HCT116 (cell line): ENCODE measurements at regions not wholly inside any gene's neighbourhood (a gene's known extent, or its start where the extent isn't known, plus 50 kb on each side); places are given as distances from the start of the nearest gene placed in this dataset.

ENCODE experiments used
- ATAC-seq: fragments of 200-7000 bp; cut with Tn5 transposase; 2 replicates; pipeline ENCODE4 v1.9.1; 2020; ENCODE audit warnings: mild to moderate bottlenecking, moderate library complexity
- BruUV-seq: library from RNA; stranded (reverse); fragments of 400-500 nt; replicated peaks from 2 replicates; lab custom pipeline; 2021; lab: Mats Ljungman, UMichigan
- CTCF ChIA-PET: fragments of 300-600 bp; sonication (Branson Sonifier 250); formaldehyde crosslinking; loops from one replicate; lab custom pipeline; 2021; ENCODE audit warnings: antibody characterized with exemption; lab: Charles Lee
- POLR2A ChIA-PET: fragments of 300-600, 350-600 bp; sonication (Branson Sonifier 250); formaldehyde crosslinking; loops from one replicate; lab custom pipeline; 2021; ENCODE audit warnings: antibody characterized with exemption; lab: Charles Lee
- RAD21 ChIA-PET, 2 experiments: fragments of 300-600 bp; sonication (Branson Sonifier 250); formaldehyde crosslinking; loops; one replicate each; lab custom pipeline; 2023; ENCODE audit warnings: low total read pairs in 2 of 2; ENCODE audit not compliant: uncharacterized antibody in 2 of 2, unreplicated experiment in 2 of 2, low non-redundant PET in 1 of 2; lab: Charles Lee
- DNase-seq: peaks from one replicate; pipeline ENCODE4 v3.0.0-alpha.2; 2010; ENCODE audit warnings: low read depth, low spot score
- H2AFZ ChIP-seq: fragments of 200-600 bp; shearing (Covaris generic), sonication (generic); 2 replicates; pipeline ENCODE4 v1.6.1; 2017; ENCODE audit warnings: low read depth, mixed run types, mixed read lengths, antibody characterized with exemption, low read length; ENCODE audit not compliant: poor library complexity, severe bottlenecking
- H3K27ac ChIP-seq: 2 replicates; pipeline ENCODE4 v1.5.1; 2012; ENCODE audit warnings: low read depth, low read length
- H3K27me3 ChIP-seq: fragments of 200-600 bp; sonication (generic); 2 replicates; pipeline ENCODE4 v1.6.1; 2016; ENCODE audit warnings: mixed run types, low read length, mixed read lengths; ENCODE audit not compliant: insufficient read depth
- H3K36me3 ChIP-seq, 2 experiments: fragments of 200-500 bp in 1 of 2; fragments of 200-600 bp in 1 of 2; sonication (Bioruptor generic) in 1 of 2; sonication (generic) in 1 of 2; 2 replicates each; pipeline versions ENCODE4 v1.5.1 to v1.6.1; 2014 to 2016; ENCODE audit warnings: low read length in 2 of 2, inconsistent platforms in 1 of 2, mixed read lengths in 1 of 2, mixed run types in 1 of 2; ENCODE audit not compliant: insufficient read depth in 2 of 2, control insufficient read depth in 1 of 2
- H3K4me1 ChIP-seq, 2 experiments: fragments of 200-600 bp in 1 of 2; sonication (generic) in 1 of 2; 2 replicates each; pipeline versions ENCODE4 v1.5.1 to v1.6.1; 2012 to 2017; ENCODE audit warnings: low read length in 2 of 2, inconsistent platforms in 1 of 2, mild to moderate bottlenecking in 1 of 2, mixed read lengths in 1 of 2, mixed run types in 1 of 2, moderate library complexity in 1 of 2; ENCODE audit not compliant: insufficient read depth in 2 of 2, control insufficient read depth in 1 of 2
- H3K4me2 ChIP-seq: fragments of 200-600 bp; sonication (generic); 2 replicates; pipeline ENCODE4 v1.6.1; 2017; ENCODE audit warnings: mixed run types, low read length, mixed read lengths
- H3K4me3 ChIP-seq, 2 experiments: fragments of 200-600 bp in 1 of 2; sonication (generic) in 1 of 2; replicated peaks in 1 of 2; 2 replicates each; pipeline ENCODE4 v1.5.1; 2011 to 2016; ENCODE audit warnings: low read length in 2 of 2, control low read depth in 1 of 2, low read depth in 1 of 2, mild to moderate bottlenecking in 1 of 2, mixed read lengths in 1 of 2, mixed run types in 1 of 2
- H3K79me2 ChIP-seq: fragments of 200-600 bp; sonication (generic); 2 replicates; pipeline ENCODE4 v1.6.1; 2017; ENCODE audit warnings: mild to moderate bottlenecking, mixed run types, low read length, moderate library complexity, mixed read lengths; ENCODE audit not compliant: insufficient read depth
- H3K9ac ChIP-seq: fragments of 200-600 bp; sonication (generic); 2 replicates; pipeline ENCODE4 v1.6.1; 2016; ENCODE audit warnings: low read length, mixed read lengths
- H3K9me2 ChIP-seq: fragments of 200-600 bp; sonication (generic), shearing (Covaris generic); 2 replicates; pipeline ENCODE4 v1.6.1; 2017; ENCODE audit warnings: mixed run types, mild to moderate bottlenecking, moderate library complexity; ENCODE audit not compliant: insufficient read depth
- H3K9me3 ChIP-seq, 2 experiments: fragments of 200-500 bp in 1 of 2; fragments of 200-600 bp in 1 of 2; sonication (Bioruptor generic) in 1 of 2; sonication (generic) in 1 of 2; 2 replicates each; pipeline ENCODE4 v1.6.1; 2014 to 2017; ENCODE audit warnings: low read length in 2 of 2, mixed read lengths in 2 of 2, inconsistent platforms in 1 of 2, low read depth in 1 of 2, mild to moderate bottlenecking in 1 of 2, mixed run types in 1 of 2, moderate library complexity in 1 of 2; ENCODE audit not compliant: control insufficient read depth in 1 of 2, insufficient read depth in 1 of 2
- H4K20me1 ChIP-seq: fragments of 200-600 bp; sonication (generic), shearing (Covaris generic); 2 replicates; pipeline ENCODE4 v1.6.1; 2017; ENCODE audit warnings: mixed run types, mild to moderate bottlenecking, moderate library complexity; ENCODE audit not compliant: insufficient read depth
- CBX3 ChIP-seq: IDR thresholded peaks from 2 replicates; pipeline ENCODE4 v1.6.1; 2012; ENCODE audit warnings: low read depth
- CEBPB ChIP-seq: IDR thresholded peaks from 2 replicates; pipeline ENCODE4 v1.6.1; 2012; ENCODE audit warnings: low read depth
- EGR1 ChIP-seq: IDR thresholded peaks from 2 replicates; pipeline ENCODE4 v1.6.1; 2012; ENCODE audit warnings: low read depth
- ELF1 ChIP-seq: IDR thresholded peaks from 2 replicates; pipeline ENCODE4 v1.6.1; 2012; ENCODE audit warnings: low read depth, borderline replicate concordance
- EZH2 ChIP-seq: fragments of 200-600 bp; sonication (generic); IDR thresholded peaks from 2 replicates; pipeline ENCODE4 v1.6.1; 2017; ENCODE audit warnings: antibody characterized with exemption, mixed run types
- POLR2AphosphoS5 ChIP-seq: IDR thresholded peaks from 2 replicates; pipeline ENCODE4 v1.6.1; 2011; ENCODE audit warnings: mild to moderate bottlenecking, low read depth, low read length, moderate library complexity
- RAD21 ChIP-seq: IDR thresholded peaks from 2 replicates; pipeline ENCODE4 v1.6.1; 2012; ENCODE audit warnings: low read depth, mild to moderate bottlenecking
- SIN3A ChIP-seq: IDR thresholded peaks from 2 replicates; pipeline ENCODE4 v1.6.1; 2012; ENCODE audit warnings: low read depth
- SP1 ChIP-seq: IDR thresholded peaks from 2 replicates; pipeline ENCODE4 v1.6.1; 2012; ENCODE audit warnings: low read depth
- SRF ChIP-seq: IDR thresholded peaks from 2 replicates; pipeline ENCODE4 v1.6.1; 2012; ENCODE audit warnings: low read depth
- TCF7L2 ChIP-seq: IDR thresholded peaks from 2 replicates; pipeline ENCODE4 v1.7.0; 2011; ENCODE audit warnings: borderline replicate concordance, inconsistent platforms; ENCODE audit not compliant: insufficient read depth, insufficient read length; ENCODE audit errors: extremely low read depth
- YY1 ChIP-seq: IDR thresholded peaks from 2 replicates; pipeline ENCODE4 v1.6.1; 2011; ENCODE audit warnings: low read length, low read depth, moderate library complexity, mild to moderate bottlenecking; ENCODE audit not compliant: insufficient replicate concordance; ENCODE audit errors: extremely low read depth
- ZFX ChIP-seq: fragments of 450-650 bp; IDR thresholded peaks from 2 replicates; pipeline ENCODE4 v1.6.1; 2017
- intact Hi-C: fragments of 100-400 bp; cut with micrococcal nuclease; formaldehyde crosslinking; loops from 2 replicates; pipeline ENCODE4 v1.10.0; 2022
- TF ChIP-seq, protein P1 (sequence below): IDR thresholded peaks from 2 replicates; pipeline ENCODE4 v1.6.1; 2012
- TF ChIP-seq, protein P2 (sequence below), 3 experiments: fragments of 200-600 bp in 1 of 3; sonication (generic) in 1 of 3; IDR thresholded peaks in 2 of 3; conservative IDR thresholded peaks in 1 of 3; 2 replicates each; pipeline ENCODE4 v1.5.1; 2012 to 2017; ENCODE audit warnings: low read depth in 2 of 3, low read length in 2 of 3, antibody characterized with exemption in 1 of 3, borderline replicate concordance in 1 of 3, control low read depth in 1 of 3, mild to moderate bottlenecking in 1 of 3, mixed read lengths in 1 of 3, mixed run types in 1 of 3, moderate library complexity in 1 of 3; ENCODE audit not compliant: insufficient read depth in 1 of 3
- TF ChIP-seq, protein P3 (sequence below): IDR thresholded peaks from 2 replicates; pipeline ENCODE4 v1.6.1; 2012

DNA sequence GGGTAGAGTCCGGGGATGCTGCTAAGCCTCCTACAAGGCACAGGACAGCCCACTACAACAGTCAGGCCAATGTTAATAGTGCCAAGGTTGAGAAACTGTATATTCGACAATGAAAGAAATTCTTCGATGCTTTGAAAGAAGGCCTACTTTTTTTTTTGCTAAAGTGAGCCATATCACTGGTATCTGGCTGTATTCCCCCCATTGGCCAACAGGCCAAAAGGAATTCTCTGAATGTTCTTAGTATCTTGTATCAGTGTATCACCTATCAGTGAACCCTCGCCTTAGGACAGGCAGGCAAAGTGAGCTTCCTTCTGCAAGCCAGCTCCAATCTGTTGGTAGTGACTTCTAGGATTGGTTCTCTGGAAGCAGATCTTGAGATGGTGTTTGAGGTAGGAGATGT, 74.2 kb downstream of the SNTN start:
- H3K4me1 ChIP-seq: peaks cover 0 to 7% of the 10 kb centered on the region in 2 experiments; a peak in 2 of 4 replicates
- no peaks in the 10 kb centered on the region for H3K79me2 ChIP-seq
- H3K9ac ChIP-seq: no peak overlapping the region
- DNase-seq (no peak), ATAC-seq (no peak)
- no TSS peak for BruUV-seq
- H3K4me2 ChIP-seq: no peak overlapping the region
- no peaks in the 10 kb centered on the region for H3K9me2 ChIP-seq
- ChIA-PET RAD21 (no interaction called here), POLR2A (no interaction called here), CTCF (no interaction called here)
- no peaks in the 10 kb centered on the region for H3K36me3 ChIP-seq
- no peaks in the 10 kb centered on the region for H3K27me3 ChIP-seq
- no peaks in the 10 kb centered on the region for H4K20me1 ChIP-seq
- no peaks in the 10 kb centered on the region for H3K9me3 ChIP-seq
- TF ChIP-seq TCF7L2: no peak
- TF ChIP-seq ELF1: no peak
- TF ChIP-seq YY1: no peak
- no peak for TF ChIP-seq ZFX
- no peak for TF ChIP-seq RAD21
- TF ChIP-seq, protein P1, sequence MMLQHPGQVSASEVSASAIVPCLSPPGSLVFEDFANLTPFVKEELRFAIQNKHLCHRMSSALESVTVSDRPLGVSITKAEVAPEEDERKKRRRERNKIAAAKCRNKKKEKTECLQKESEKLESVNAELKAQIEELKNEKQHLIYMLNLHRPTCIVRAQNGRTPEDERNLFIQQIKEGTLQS: no peak
- TF ChIP-seq, protein P2, sequence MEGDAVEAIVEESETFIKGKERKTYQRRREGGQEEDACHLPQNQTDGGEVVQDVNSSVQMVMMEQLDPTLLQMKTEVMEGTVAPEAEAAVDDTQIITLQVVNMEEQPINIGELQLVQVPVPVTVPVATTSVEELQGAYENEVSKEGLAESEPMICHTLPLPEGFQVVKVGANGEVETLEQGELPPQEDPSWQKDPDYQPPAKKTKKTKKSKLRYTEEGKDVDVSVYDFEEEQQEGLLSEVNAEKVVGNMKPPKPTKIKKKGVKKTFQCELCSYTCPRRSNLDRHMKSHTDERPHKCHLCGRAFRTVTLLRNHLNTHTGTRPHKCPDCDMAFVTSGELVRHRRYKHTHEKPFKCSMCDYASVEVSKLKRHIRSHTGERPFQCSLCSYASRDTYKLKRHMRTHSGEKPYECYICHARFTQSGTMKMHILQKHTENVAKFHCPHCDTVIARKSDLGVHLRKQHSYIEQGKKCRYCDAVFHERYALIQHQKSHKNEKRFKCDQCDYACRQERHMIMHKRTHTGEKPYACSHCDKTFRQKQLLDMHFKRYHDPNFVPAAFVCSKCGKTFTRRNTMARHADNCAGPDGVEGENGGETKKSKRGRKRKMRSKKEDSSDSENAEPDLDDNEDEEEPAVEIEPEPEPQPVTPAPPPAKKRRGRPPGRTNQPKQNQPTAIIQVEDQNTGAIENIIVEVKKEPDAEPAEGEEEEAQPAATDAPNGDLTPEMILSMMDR (IDR thresholded peaks at IDR 0.05 in 2 of 3, conservative IDR thresholded peaks at IDR 0.05 in 1 of 3; ENCODE audit: borderline replicate concordance in 1 of 3, insufficient read depth in 1 of 3, low read depth in 2 of 3, low read length in 2 of 3): no peak
- no peak for TF ChIP-seq CEBPB
- intact Hi-C loops: no loop called here
- no peak overlapping the region for H3K27ac ChIP-seq
- H2AFZ ChIP-seq: no peak overlapping the region
- H3K4me3 ChIP-seq: no peak overlapping the region

DNA sequence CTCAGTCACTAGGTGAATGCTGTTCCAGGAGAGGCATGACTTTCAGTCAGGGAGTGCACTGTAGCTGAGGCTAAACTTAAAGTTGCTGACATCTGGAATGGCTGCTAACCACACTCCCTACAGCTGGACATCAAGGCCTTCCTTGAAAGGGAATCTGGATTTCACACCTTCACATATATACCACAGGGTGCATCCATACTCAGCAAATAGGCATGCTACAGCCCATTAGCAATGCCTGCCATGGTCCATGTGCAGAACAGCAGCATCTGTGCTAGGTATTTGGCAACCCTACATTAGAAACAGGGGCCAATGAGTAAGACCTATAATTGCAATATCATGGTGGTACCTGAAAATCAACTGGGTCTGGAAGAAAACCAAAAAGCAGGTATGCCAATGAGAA, 74.8 kb downstream of the SNTN start:
- RAD21 ChIA-PET: no interaction called here
- no TSS peak for BruUV-seq
- TF ChIP-seq CEBPB (no peak), RAD21 (no peak), SIN3A (no peak), EGR1 (no peak), YY1 (no peak), SP1 (no peak), CBX3 (no peak), SRF (no peak), EZH2 (no peak), ELF1 (no peak), POLR2AphosphoS5 (no peak)
- TF ChIP-seq, protein P3, sequence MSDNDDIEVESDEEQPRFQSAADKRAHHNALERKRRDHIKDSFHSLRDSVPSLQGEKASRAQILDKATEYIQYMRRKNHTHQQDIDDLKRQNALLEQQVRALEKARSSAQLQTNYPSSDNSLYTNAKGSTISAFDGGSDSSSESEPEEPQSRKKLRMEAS: no peak
- TF ChIP-seq, protein P1: no peak
- TF ChIP-seq, protein P2 (IDR thresholded peaks at IDR 0.05 in 2 of 3, conservative IDR thresholded peaks at IDR 0.05 in 1 of 3; ENCODE audit: borderline replicate concordance in 1 of 3, insufficient read depth in 1 of 3, low read depth in 2 of 3, low read length in 2 of 3): no peak

More for the DNA sequence above, 74.8 kb downstream of the SNTN start:
- DNase-seq (no peak), ATAC-seq (no peak)
- Histone ChIP-seq H3K4me1 (peaks cover 0 to 7% of the 10 kb centered on the region in 2 experiments; a peak in 2 of 4 replicates), H3K27me3 (no peaks in the 10 kb centered on the region), H3K36me3 (no peaks in the 10 kb centered on the region), H3K4me2 (no peak overlapping the region), H3K9me2 (no peaks in the 10 kb centered on the region), H4K20me1 (no peaks in the 10 kb centered on the region), H3K4me3 (no peak overlapping the region), H3K27ac (no peak overlapping the region), H3K9me3 (no peaks in the 10 kb centered on the region), H2AFZ (no peak overlapping the region), H3K79me2 (no peaks in the 10 kb centered on the region), H3K9ac (no peak overlapping the region)
- intact Hi-C loops: no loop called here
- CTCF ChIA-PET: no interaction called here
- POLR2A ChIA-PET: no interaction called here
